ENCODE measurements at regions not wholly inside any gene's neighbourhood (a gene's known extent, or its start where the extent isn't known, plus 50 kb on each side); places are given as distances from the start of the nearest gene placed in this dataset.

GRCh38 chr14:89586258-89587135 is 169.5 kb upstream of the FOXN3 start:
- TF ChIP-seq CTCF (IDR thresholded peaks at IDR 0.05), result no peak
- TF ChIP-seq EZH2 (IDR thresholded peaks at IDR 0.05; ENCODE audit: borderline replicate concordance, insufficient read depth, low read depth, low read length, poor library complexity, severe bottlenecking), result no peak

All from B cell (primary cell).